Keratinocyte (primary cell): ENCODE measurements at regions not wholly inside any gene's neighbourhood (a gene's known extent, or its start where the extent isn't known, plus 50 kb on each side); places are given as distances from the start of the nearest gene placed in this dataset.

Experiments used
- DNase-seq: peaks from one replicate; pipeline ENCODE4 v3.0.0-alpha.2; 2011; ENCODE audit warnings: low read depth, missing footprints, low spot score
- FAIRE-seq: peaks from 2 replicates; lab custom pipeline; 2011; peaks lifted over from hg19 to GRCh38; lab: Jason Lieb, UNC
- H2AFZ ChIP-seq: 2 replicates; pipeline ENCODE4 v1.6.0; 2012; ENCODE audit warnings: low read length, control low read depth, inconsistent platforms; ENCODE audit not compliant: control insufficient read depth
- H3K27ac ChIP-seq: 2 replicates; pipeline ENCODE4 v1.5.1; 2011; ENCODE audit warnings: low read length; ENCODE audit not compliant: control insufficient read depth, insufficient read depth
- H3K27me3 ChIP-seq: 3 replicates; pipeline ENCODE4 v1.6.0; 2011; ENCODE audit warnings: low read length; ENCODE audit not compliant: control insufficient read depth, insufficient read depth; ENCODE audit errors: extremely low read depth
- H3K36me3 ChIP-seq, 2 experiments: 2 replicates in 1 of 2; 3 replicates in 1 of 2; pipeline ENCODE4 v1.5.1; 2011; ENCODE audit warnings: low read length in 2 of 2, mild to moderate bottlenecking in 1 of 2; ENCODE audit not compliant: control insufficient read depth in 2 of 2, insufficient read depth in 2 of 2; ENCODE audit errors: extremely low read depth in 1 of 2
- H3K4me1 ChIP-seq: 3 replicates; pipeline ENCODE4 v1.5.1; 2011; ENCODE audit warnings: low read length; ENCODE audit not compliant: control insufficient read depth, insufficient read depth; ENCODE audit errors: extremely low read depth
- H3K4me2 ChIP-seq: 3 replicates; pipeline ENCODE4 v1.6.0; 2011; ENCODE audit warnings: low read depth, low read length; ENCODE audit not compliant: control insufficient read depth, insufficient read depth; ENCODE audit errors: extremely low read depth
- H3K4me3 ChIP-seq, 3 experiments: fragments of 200-600 bp in 1 of 3; sonication (generic) in 1 of 3; 2 replicates in 2 of 3; 3 replicates in 1 of 3; pipeline ENCODE4 v1.5.1; 2011 to 2016; ENCODE audit warnings: low read length in 3 of 3, mild to moderate bottlenecking in 3 of 3, control low read depth in 2 of 3, inconsistent platforms in 1 of 3, low read depth in 1 of 3, mixed read lengths in 1 of 3, mixed run types in 1 of 3, moderate library complexity in 1 of 3; ENCODE audit not compliant: control insufficient read depth in 2 of 3, insufficient read depth in 2 of 3; ENCODE audit errors: extremely low read depth in 1 of 3
- H3K79me2 ChIP-seq: 2 replicates; pipeline ENCODE4 v1.6.0; 2012; ENCODE audit warnings: low read length; ENCODE audit not compliant: control insufficient read depth, insufficient read depth
- H3K9ac ChIP-seq: 3 replicates; pipeline ENCODE4 v1.6.0; 2011; ENCODE audit warnings: low read length; ENCODE audit not compliant: control insufficient read depth, insufficient read depth; ENCODE audit errors: extremely low read depth
- H3K9me1 ChIP-seq: 3 replicates; pipeline ENCODE4 v1.6.0; 2011; ENCODE audit warnings: low read length; ENCODE audit not compliant: control insufficient read depth, insufficient read depth; ENCODE audit errors: extremely low read depth
- H3K9me3 ChIP-seq: 2 replicates; pipeline ENCODE4 v1.5.1; 2012; ENCODE audit warnings: low read depth, low read length; ENCODE audit not compliant: control insufficient read depth
- H4K20me1 ChIP-seq: 3 replicates; pipeline ENCODE4 v1.6.0; 2011; ENCODE audit warnings: low read length; ENCODE audit not compliant: control insufficient read depth, insufficient read depth; ENCODE audit errors: extremely low read depth
- CTCF ChIP-seq, 3 experiments: IDR thresholded peaks in 1 of 3; conservative IDR thresholded peaks in 1 of 3; optimal IDR thresholded peaks in 1 of 3; 2 replicates in 2 of 3; 3 replicates in 1 of 3; pipeline versions ENCODE3 to v1.5.1; 2011; ENCODE audit warnings: low read length in 3 of 3, mild to moderate bottlenecking in 3 of 3, moderate library complexity in 2 of 3, control low read depth in 1 of 3, inconsistent platforms in 1 of 3; ENCODE audit not compliant: insufficient read depth in 2 of 3; ENCODE audit errors: extremely low read depth in 1 of 3
- EZH2 ChIP-seq: IDR thresholded peaks from one replicate; pipeline ENCODE4 v1.6.1; 2012; ENCODE audit warnings: inconsistent platforms, mild to moderate bottlenecking, low read length, moderate library complexity
- dilution Hi-C: fragments of 300-500 bp; cut with MboI; formaldehyde crosslinking; loops from one replicate; pipeline ENCODE4 v1.7.0; 2020; ENCODE audit warnings: low sequenced_read_pairs; ENCODE audit not compliant: extremely low pct_ligation_motif_present

GRCh38 chr12:85623763-85624162 lies 212.4 kb downstream of the RASSF9 start:
- no peak overlapping the region for H2AFZ ChIP-seq
- DNase-seq (no peak), FAIRE-seq (no peak)
- no peaks in the 10 kb centered on the region for H4K20me1 ChIP-seq
- no peaks in the 10 kb centered on the region for H3K27me3 ChIP-seq
- no peaks in the 10 kb centered on the region for H3K9me3 ChIP-seq
- H3K9ac ChIP-seq: no peak overlapping the region
- dilution Hi-C loops: no loop called here
- no peak overlapping the region for H3K4me3 ChIP-seq
- H3K4me2 ChIP-seq: no peak overlapping the region
- no peaks in the 10 kb centered on the region for H3K79me2 ChIP-seq
- TF ChIP-seq CTCF (optimal IDR thresholded peaks at IDR 0.05 in 1 of 3, IDR thresholded peaks at IDR 0.05 in 1 of 3, conservative IDR thresholded peaks at IDR 0.05 in 1 of 3; ENCODE audit: extremely low read depth in 1 of 3, insufficient read depth in 2 of 3, low read length in 3 of 3) (no peak), EZH2 (no peak)
- no peaks in the 10 kb centered on the region for H3K9me1 ChIP-seq
- H3K4me1 ChIP-seq: peaks cover 32% of the 10 kb centered on the region
- H3K27ac ChIP-seq: no peak overlapping the region
- no peaks in the 10 kb centered on the region for H3K36me3 ChIP-seq

DNA sequence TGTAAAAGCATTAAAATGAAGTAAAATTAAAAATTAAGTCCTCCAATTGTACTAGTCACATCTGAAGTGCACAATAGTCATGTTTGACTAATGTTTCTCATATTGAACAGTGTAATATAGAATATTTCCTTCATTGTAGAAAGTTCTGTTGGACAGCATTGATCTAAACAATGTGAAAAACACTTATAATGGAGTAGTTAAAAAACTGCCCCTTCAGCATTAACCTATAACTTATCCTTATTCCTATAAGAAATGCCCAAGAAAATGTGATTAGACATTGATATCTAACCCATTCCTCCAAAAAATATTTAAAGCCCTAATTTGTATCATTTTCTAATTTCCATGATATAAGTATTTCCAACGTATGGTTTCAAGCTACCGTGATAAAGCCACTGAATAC lies 210.7 kb downstream of the RASSF9 start:
- Histone ChIP-seq H4K20me1 (no peaks in the 10 kb centered on the region), H3K4me3 (no peak overlapping the region), H3K79me2 (no peaks in the 10 kb centered on the region), H3K27ac (no peak overlapping the region), H3K9ac (no peak overlapping the region), H3K9me3 (no peaks in the 10 kb centered on the region), H3K4me1 (peaks cover 32% of the 10 kb centered on the region), H3K4me2 (no peak overlapping the region), H3K27me3 (no peaks in the 10 kb centered on the region), H2AFZ (no peak overlapping the region), H3K36me3 (no peaks in the 10 kb centered on the region), H3K9me1 (no peaks in the 10 kb centered on the region)
- TF ChIP-seq EZH2: no peak
- no peak for TF ChIP-seq CTCF (optimal IDR thresholded peaks at IDR 0.05 in 1 of 3, IDR thresholded peaks at IDR 0.05 in 1 of 3, conservative IDR thresholded peaks at IDR 0.05 in 1 of 3; ENCODE audit: extremely low read depth in 1 of 3, insufficient read depth in 2 of 3, low read length in 3 of 3)
- FAIRE-seq: no peak
- dilution Hi-C loops: no loop called here
- DNase-seq: no peak
